TTC549 (cell line): ENCODE measurements at regions not wholly inside any gene's neighbourhood (a gene's known extent, or its start where the extent isn't known, plus 50 kb on each side); places are given as distances from the start of the nearest gene placed in this dataset.

ENCODE experiments used
- FAIRE-seq: peaks from 2 replicates; lab custom pipeline; 2012; peaks lifted over from hg19 to GRCh38; lab: Jason Lieb, UNC

GRCh38 chr16:51719376-51719775 lies 568.3 kb upstream of the SALL1 start:
- FAIRE-seq, result no peak

- FAIRE-seq, result no peak
These were observed 565.1 kb upstream of the SALL1 start for GRCh38 chr16:51716195-51716594.

GRCh38 chr16:51713502-51713901 lies 562.4 kb upstream of the SALL1 start:
- FAIRE-seq, result no peak

GRCh38 chr16:51710905-51711563 lies 560.0 kb upstream of the SALL1 start:
- FAIRE-seq, result no peak

GRCh38 chr16:51710186-51710585 lies 559.1 kb upstream of the SALL1 start:
- FAIRE-seq, result no peak

GRCh38 chr16:51708861-51709260 lies 557.8 kb upstream of the SALL1 start:
- no peak for FAIRE-seq

- no peak for FAIRE-seq
These were observed 556.6 kb upstream of the SALL1 start for GRCh38 chr16:51707666-51708065.

- FAIRE-seq, result no peak
These were observed 554.1 kb upstream of the SALL1 start for GRCh38 chr16:51705142-51705541.

GRCh38 chr16:51701025-51701424 lies 550.0 kb upstream of the SALL1 start:
- FAIRE-seq, result no peak

- no peak for FAIRE-seq
These were observed 548.8 kb upstream of the SALL1 start for GRCh38 chr16:51699686-51700396.

GRCh38 chr16:51698647-51699046 lies 547.6 kb upstream of the SALL1 start:
- no peak for FAIRE-seq

GRCh38 chr16:51697454-51697853 lies 546.4 kb upstream of the SALL1 start:
- FAIRE-seq, result no peak

- no peak for FAIRE-seq
These were observed 545.3 kb upstream of the SALL1 start for GRCh38 chr16:51696376-51696775.

GRCh38 chr16:51691109-51691508 lies 540.0 kb upstream of the SALL1 start:
- FAIRE-seq, result no peak

- FAIRE-seq, result no peak
These were observed 534.4 kb upstream of the SALL1 start for GRCh38 chr16:51685498-51685897.

GRCh38 chr16:51683882-51684281 lies 532.8 kb upstream of the SALL1 start:
- FAIRE-seq, result no peak

GRCh38 chr16:51682905-51683304 lies 531.8 kb upstream of the SALL1 start:
- no peak for FAIRE-seq

- FAIRE-seq, result no peak
These were observed 523.5 kb upstream of the SALL1 start for GRCh38 chr16:51674615-51675014.

- FAIRE-seq, result no peak
These were observed 519.5 kb upstream of the SALL1 start for GRCh38 chr16:51670527-51670926.

GRCh38 chr16:51666821-51667220 lies 515.8 kb upstream of the SALL1 start:
- no peak for FAIRE-seq

- no peak for FAIRE-seq
These were observed 515.0 kb upstream of the SALL1 start for GRCh38 chr16:51666074-51666473.

- no peak for FAIRE-seq
These were observed 514.4 kb upstream of the SALL1 start for GRCh38 chr16:51665436-51665998.

- no peak for FAIRE-seq
These were observed 507.5 kb upstream of the SALL1 start for GRCh38 chr16:51658531-51658930.

- no peak for FAIRE-seq
These were observed 506.8 kb upstream of the SALL1 start for GRCh38 chr16:51657848-51658247.
